ENCODE measurements at regions not wholly inside any gene's neighbourhood (a gene's known extent, or its start where the extent isn't known, plus 50 kb on each side); places are given as distances from the start of the nearest gene placed in this dataset.

GRCh38 chr4:14853176-14853943, 148.9 kb upstream of the CPEB2 start:
- no peak overlapping the region for H2AFZ ChIP-seq
- no peak overlapping the region for H3K27ac ChIP-seq
- H3K79me2 ChIP-seq, result no peaks in the 10 kb centered on the region
- no peaks in the 10 kb centered on the region for H3K9me3 ChIP-seq (ENCODE audit: control insufficient read depth, low read length)
- H3K4me2 ChIP-seq (ENCODE audit: low read length), result peak overlapping the region; percentile 24
- H3K36me3 ChIP-seq (ENCODE audit: control insufficient read depth, insufficient read depth, low read length), result no peaks in the 10 kb centered on the region
- H3K4me1 ChIP-seq, result no peaks in the 10 kb centered on the region
- H3K4me3 ChIP-seq (ENCODE audit: low read depth, low read length), result no peak overlapping the region
- no peak overlapping the region for H3K9ac ChIP-seq
- TF ChIP-seq CTCF (IDR thresholded peaks at IDR 0.05), result no peak
- no peaks in the 10 kb centered on the region for H3K27me3 ChIP-seq (ENCODE audit: control insufficient read depth, insufficient read depth, low read length)

DNA sequence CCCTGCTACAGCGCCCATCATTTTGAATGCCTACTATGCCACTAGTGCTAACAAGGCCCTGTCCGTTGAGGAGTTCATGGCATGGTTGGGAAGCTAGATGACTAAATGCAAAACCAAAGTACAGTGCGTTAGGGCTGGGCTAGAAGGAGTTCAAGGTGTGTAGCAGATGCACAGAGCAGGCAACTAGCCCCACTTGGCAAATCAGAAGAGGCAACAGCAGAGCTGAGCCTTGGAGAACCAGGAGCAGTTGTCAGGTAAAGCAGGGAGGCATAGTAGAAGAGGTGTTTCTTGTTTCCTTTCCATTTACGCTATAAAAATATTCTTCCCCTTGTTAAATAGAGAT, 146.6 kb upstream of the CPEB2 start:
- no peaks in the 10 kb centered on the region for H3K79me2 ChIP-seq
- no peak overlapping the region for H3K27ac ChIP-seq
- no peak overlapping the region for H2AFZ ChIP-seq
- H3K4me3 ChIP-seq (ENCODE audit: low read depth, low read length), result no peak overlapping the region
- no peak overlapping the region for H3K4me2 ChIP-seq (ENCODE audit: low read length)
- no peak overlapping the region for H3K9ac ChIP-seq
- no peaks in the 10 kb centered on the region for H3K36me3 ChIP-seq (ENCODE audit: control insufficient read depth, insufficient read depth, low read length)
- no peaks in the 10 kb centered on the region for H3K4me1 ChIP-seq
- H3K9me3 ChIP-seq (ENCODE audit: control insufficient read depth, low read length), result no peaks in the 10 kb centered on the region
- TF ChIP-seq CTCF (IDR thresholded peaks at IDR 0.05), result no peak
- H3K27me3 ChIP-seq (ENCODE audit: control insufficient read depth, insufficient read depth, low read length), result no peaks in the 10 kb centered on the region

- no peak overlapping the region for H3K27ac ChIP-seq
- H3K4me3 ChIP-seq (ENCODE audit: low read depth, low read length), result no peak overlapping the region
- no peak overlapping the region for H3K9ac ChIP-seq
- H3K27me3 ChIP-seq (ENCODE audit: control insufficient read depth, insufficient read depth, low read length), result no peaks in the 10 kb centered on the region
- no peaks in the 10 kb centered on the region for H3K9me3 ChIP-seq (ENCODE audit: control insufficient read depth, low read length)
- no peak overlapping the region for H2AFZ ChIP-seq
- no peaks in the 10 kb centered on the region for H3K4me1 ChIP-seq
- no peaks in the 10 kb centered on the region for H3K36me3 ChIP-seq (ENCODE audit: control insufficient read depth, insufficient read depth, low read length)
- TF ChIP-seq CTCF (IDR thresholded peaks at IDR 0.05), result no peak
- no peaks in the 10 kb centered on the region for H3K79me2 ChIP-seq
- no peak overlapping the region for H3K4me2 ChIP-seq (ENCODE audit: low read length)
Measured at GRCh38 chr4:14856062-14856933, 146.0 kb upstream of the CPEB2 start.

DNA sequence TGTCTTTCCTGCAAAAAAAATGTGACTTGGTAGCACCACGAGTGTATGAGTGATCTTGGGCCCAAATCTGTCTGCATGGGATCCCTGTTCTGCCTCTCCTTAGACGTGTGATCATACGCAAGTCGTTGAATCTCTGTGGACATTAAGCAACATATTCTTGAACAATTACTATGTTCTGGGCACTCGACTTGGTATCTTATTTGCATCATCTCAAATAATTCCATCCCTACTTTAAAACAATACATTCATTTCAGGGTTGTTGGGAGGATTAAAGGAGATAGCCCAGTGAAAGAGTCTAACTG, 145.4 kb upstream of the CPEB2 start:
- no peak for TF ChIP-seq CTCF (IDR thresholded peaks at IDR 0.05)
- Histone ChIP-seq H3K9me3 (ENCODE audit: control insufficient read depth, low read length) (no peaks in the 10 kb centered on the region), H3K4me1 (no peaks in the 10 kb centered on the region), H3K79me2 (no peaks in the 10 kb centered on the region), H3K27ac (no peak overlapping the region), H3K9ac (no peak overlapping the region), H2AFZ (no peak overlapping the region), H3K36me3 (ENCODE audit: control insufficient read depth, insufficient read depth, low read length) (no peaks in the 10 kb centered on the region), H3K27me3 (ENCODE audit: control insufficient read depth, insufficient read depth, low read length) (no peaks in the 10 kb centered on the region), H3K4me2 (ENCODE audit: low read length) (no peak overlapping the region), H3K4me3 (ENCODE audit: low read depth, low read length) (no peak overlapping the region)
